ENCODE measurements at regions not wholly inside any gene's neighbourhood (a gene's known extent, or its start where the extent isn't known, plus 50 kb on each side); places are given as distances from the start of the nearest gene placed in this dataset.

DNA sequence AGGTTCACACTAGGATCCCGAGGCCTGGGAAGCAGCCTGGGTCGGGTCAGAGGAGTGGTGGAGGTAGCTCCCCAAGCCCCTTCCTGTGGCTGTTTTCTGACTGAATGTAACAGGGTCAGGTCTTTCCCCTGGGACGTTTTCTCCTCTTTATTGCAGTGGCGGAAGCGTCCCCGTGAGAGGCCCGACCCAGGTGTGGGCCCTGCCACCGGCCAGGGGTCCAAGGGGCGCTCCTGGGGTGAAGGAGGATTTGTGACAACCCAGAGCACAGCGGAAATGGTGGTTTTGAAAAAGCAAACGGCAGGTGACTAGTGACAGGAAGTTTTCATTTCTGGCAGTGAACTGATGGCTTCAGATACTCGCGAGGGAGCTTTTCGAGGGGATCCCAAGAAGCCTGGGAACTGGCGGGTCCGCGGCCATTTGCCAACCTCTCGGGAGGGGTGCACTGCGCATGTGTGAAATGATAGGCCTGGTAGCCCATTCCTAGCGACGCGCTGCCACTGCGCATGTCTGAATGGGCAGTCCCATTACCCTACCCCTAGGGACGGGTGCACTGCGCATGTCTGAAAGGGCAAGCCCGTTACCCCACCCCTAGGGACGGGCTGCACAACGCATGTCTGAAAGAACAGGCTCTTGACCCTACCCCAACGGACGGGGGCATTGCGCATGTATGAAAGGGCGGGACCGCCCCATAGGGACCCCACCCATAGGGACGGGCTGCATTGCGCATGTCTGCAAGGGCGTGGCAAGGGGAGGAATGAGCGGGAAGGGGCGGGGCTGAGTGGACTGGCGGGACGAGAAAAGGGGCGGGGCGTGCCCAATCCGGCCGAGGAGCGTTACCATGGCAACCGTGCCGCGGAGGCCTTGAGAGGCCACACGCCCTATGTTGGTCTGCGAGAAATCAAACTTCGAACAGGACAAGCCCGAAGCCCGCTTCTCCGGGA lies 1747.9 kb downstream of the TP53TG3F start:
- TF ChIP-seq, protein P1, sequence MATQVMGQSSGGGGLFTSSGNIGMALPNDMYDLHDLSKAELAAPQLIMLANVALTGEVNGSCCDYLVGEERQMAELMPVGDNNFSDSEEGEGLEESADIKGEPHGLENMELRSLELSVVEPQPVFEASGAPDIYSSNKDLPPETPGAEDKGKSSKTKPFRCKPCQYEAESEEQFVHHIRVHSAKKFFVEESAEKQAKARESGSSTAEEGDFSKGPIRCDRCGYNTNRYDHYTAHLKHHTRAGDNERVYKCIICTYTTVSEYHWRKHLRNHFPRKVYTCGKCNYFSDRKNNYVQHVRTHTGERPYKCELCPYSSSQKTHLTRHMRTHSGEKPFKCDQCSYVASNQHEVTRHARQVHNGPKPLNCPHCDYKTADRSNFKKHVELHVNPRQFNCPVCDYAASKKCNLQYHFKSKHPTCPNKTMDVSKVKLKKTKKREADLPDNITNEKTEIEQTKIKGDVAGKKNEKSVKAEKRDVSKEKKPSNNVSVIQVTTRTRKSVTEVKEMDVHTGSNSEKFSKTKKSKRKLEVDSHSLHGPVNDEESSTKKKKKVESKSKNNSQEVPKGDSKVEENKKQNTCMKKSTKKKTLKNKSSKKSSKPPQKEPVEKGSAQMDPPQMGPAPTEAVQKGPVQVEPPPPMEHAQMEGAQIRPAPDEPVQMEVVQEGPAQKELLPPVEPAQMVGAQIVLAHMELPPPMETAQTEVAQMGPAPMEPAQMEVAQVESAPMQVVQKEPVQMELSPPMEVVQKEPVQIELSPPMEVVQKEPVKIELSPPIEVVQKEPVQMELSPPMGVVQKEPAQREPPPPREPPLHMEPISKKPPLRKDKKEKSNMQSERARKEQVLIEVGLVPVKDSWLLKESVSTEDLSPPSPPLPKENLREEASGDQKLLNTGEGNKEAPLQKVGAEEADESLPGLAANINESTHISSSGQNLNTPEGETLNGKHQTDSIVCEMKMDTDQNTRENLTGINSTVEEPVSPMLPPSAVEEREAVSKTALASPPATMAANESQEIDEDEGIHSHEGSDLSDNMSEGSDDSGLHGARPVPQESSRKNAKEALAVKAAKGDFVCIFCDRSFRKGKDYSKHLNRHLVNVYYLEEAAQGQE (tag by site-specific recombination; IDR thresholded peaks at IDR 0.05): no peak
- TF ChIP-seq, protein P2, sequence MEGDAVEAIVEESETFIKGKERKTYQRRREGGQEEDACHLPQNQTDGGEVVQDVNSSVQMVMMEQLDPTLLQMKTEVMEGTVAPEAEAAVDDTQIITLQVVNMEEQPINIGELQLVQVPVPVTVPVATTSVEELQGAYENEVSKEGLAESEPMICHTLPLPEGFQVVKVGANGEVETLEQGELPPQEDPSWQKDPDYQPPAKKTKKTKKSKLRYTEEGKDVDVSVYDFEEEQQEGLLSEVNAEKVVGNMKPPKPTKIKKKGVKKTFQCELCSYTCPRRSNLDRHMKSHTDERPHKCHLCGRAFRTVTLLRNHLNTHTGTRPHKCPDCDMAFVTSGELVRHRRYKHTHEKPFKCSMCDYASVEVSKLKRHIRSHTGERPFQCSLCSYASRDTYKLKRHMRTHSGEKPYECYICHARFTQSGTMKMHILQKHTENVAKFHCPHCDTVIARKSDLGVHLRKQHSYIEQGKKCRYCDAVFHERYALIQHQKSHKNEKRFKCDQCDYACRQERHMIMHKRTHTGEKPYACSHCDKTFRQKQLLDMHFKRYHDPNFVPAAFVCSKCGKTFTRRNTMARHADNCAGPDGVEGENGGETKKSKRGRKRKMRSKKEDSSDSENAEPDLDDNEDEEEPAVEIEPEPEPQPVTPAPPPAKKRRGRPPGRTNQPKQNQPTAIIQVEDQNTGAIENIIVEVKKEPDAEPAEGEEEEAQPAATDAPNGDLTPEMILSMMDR (tag by site-specific recombination; IDR thresholded peaks at IDR 0.05): no peak
- TF ChIP-seq ZNF391 (tag by site-specific recombination; IDR thresholded peaks at IDR 0.05; ENCODE audit: borderline replicate concordance, low read depth): no peak
- TF ChIP-seq ZNF239 (tag by site-specific recombination; IDR thresholded peaks at IDR 0.05): no peak
- TF ChIP-seq, protein P3, sequence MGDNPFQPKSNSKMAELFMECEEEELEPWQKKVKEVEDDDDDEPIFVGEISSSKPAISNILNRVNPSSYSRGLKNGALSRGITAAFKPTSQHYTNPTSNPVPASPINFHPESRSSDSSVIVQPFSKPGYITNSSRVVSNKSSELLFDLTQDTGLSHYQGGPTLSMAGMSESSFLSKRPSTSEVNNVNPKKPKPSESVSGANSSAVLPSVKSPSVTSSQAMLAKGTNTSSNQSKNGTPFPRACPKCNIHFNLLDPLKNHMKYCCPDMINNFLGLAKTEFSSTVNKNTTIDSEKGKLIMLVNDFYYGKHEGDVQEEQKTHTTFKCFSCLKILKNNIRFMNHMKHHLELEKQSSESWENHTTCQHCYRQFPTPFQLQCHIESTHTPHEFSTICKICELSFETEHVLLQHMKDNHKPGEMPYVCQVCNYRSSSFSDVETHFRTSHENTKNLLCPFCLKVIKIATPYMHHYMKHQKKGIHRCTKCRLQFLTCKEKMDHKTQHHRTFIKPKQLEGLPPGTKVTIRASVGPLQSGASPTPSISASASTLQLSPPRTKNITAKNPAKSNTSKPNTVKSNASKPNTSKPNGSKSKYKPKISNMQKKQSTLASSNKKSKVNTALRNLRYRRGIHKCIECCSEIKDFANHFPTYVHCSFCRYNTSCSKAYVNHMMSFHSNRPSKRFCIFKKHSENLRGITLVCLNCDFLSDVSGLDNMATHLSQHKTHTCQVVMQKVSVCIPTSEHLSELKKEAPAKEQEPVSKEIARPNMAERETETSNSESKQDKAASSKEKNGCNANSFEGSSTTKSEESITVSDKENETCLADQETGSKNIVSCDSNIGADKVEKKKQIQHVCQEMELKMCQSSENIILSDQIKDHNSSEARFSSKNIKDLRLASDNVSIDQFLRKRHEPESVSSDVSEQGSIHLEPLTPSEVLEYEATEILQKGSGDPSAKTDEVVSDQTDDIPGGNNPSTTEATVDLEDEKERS (tag by site-specific recombination; IDR thresholded peaks at IDR 0.05): no peak
- no peak for TF ChIP-seq REPIN1 (tag by site-specific recombination; IDR thresholded peaks at IDR 0.05; ENCODE audit: low read depth)
- TF ChIP-seq, protein P4, sequence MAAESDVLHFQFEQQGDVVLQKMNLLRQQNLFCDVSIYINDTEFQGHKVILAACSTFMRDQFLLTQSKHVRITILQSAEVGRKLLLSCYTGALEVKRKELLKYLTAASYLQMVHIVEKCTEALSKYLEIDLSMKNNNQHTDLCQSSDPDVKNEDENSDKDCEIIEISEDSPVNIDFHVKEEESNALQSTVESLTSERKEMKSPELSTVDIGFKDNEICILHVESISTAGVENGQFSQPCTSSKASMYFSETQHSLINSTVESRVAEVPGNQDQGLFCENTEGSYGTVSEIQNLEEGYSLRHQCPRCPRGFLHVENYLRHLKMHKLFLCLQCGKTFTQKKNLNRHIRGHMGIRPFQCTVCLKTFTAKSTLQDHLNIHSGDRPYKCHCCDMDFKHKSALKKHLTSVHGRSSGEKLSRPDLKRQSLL (tag by site-specific recombination; IDR thresholded peaks at IDR 0.05): no peak
- TF ChIP-seq ZNF121 (tag by site-specific recombination; IDR thresholded peaks at IDR 0.05): no peak
- no peak for TF ChIP-seq ZEB2 (tag by site-specific recombination; IDR thresholded peaks at IDR 0.05)
- no peak for TF ChIP-seq ZNF629 (tag by site-specific recombination; IDR thresholded peaks at IDR 0.05)
